ENCODE measurements at regions not wholly inside any gene's neighbourhood (a gene's known extent, or its start where the extent isn't known, plus 50 kb on each side); places are given as distances from the start of the nearest gene placed in this dataset.
"Not testable (repeated sequence)": the region's sequence is repeated elsewhere in the genome, so short reads cannot be mapped to it uniquely, and the experiment has no call there.

DNA sequence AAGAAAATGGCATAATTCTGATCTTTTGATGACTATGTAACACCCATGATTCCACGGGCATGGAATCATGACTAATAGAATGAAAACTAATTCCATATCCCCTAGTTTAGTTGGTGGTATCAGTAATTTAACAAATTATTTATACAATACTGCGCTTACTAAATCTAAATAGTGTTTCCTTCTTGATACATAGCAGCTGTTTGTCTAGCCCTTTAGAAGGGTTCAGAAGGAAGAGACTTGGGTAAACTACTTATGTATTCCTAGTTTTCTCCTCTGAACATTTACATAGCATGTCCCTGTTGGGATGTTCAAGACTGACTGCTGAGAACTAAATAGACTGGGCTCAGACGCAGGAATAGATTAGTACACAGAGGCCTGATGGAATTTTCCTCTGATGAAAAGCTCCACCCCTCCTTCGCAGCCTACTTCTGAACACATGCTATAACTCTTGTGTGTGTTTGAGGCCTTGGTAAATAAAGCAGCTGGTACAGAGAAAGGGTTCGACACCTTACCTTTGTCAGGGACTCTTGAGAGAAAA, 330.6 kb upstream of the LMCD1 start:
- no peaks in the 10 kb centered on the region for H3K36me3 ChIP-seq
- H3K9me3 ChIP-seq, result no peaks in the 10 kb centered on the region
- H3K4me3 ChIP-seq, result no peak overlapping the region
- no peak overlapping the region for H3K27ac ChIP-seq
- H3K27me3 ChIP-seq, result peaks cover 0 to 10% (median 0%) of the 10 kb centered on the region in 4 donors
- WGBS, 2 donors, result 51 to 63% methylated on average over 5 of the region's 5 CpGs
- intact Hi-C loops (cut with DNase I), result no loop called here
- no peak for TF ChIP-seq CTCF (IDR thresholded peaks at IDR 0.05)
- TF ChIP-seq POLR2A (IDR thresholded peaks at IDR 0.05), result no peak
- DNase-seq, result no peak
- peaks cover 0 to 11% (median 0%) of the 10 kb centered on the region in 3 donors for H3K4me1 ChIP-seq

- no peaks in the 10 kb centered on the region for H3K9me3 ChIP-seq
- TF ChIP-seq POLR2A (IDR thresholded peaks at IDR 0.05) (no peak), CTCF (IDR thresholded peaks at IDR 0.05) (no peak)
- no peak overlapping the region for H3K4me3 ChIP-seq
- H3K27me3 ChIP-seq, result peaks cover 0 to 10% (median 0%) of the 10 kb centered on the region in 4 donors
- DNase-seq, result no peak
- intact Hi-C loops (cut with DNase I), result no loop called here
- H3K4me1 ChIP-seq, result peaks cover 0 to 18% (median 0%) of the 10 kb centered on the region in 3 donors
- no peaks in the 10 kb centered on the region for H3K36me3 ChIP-seq
- 59 to 79% methylated on average over 2 of the region's 2 CpGs for WGBS, 2 donors
- H3K27ac ChIP-seq, result no peak overlapping the region
These were observed 327.7 kb upstream of the LMCD1 start for GRCh38 chr3:8173892-8174291.

DNA sequence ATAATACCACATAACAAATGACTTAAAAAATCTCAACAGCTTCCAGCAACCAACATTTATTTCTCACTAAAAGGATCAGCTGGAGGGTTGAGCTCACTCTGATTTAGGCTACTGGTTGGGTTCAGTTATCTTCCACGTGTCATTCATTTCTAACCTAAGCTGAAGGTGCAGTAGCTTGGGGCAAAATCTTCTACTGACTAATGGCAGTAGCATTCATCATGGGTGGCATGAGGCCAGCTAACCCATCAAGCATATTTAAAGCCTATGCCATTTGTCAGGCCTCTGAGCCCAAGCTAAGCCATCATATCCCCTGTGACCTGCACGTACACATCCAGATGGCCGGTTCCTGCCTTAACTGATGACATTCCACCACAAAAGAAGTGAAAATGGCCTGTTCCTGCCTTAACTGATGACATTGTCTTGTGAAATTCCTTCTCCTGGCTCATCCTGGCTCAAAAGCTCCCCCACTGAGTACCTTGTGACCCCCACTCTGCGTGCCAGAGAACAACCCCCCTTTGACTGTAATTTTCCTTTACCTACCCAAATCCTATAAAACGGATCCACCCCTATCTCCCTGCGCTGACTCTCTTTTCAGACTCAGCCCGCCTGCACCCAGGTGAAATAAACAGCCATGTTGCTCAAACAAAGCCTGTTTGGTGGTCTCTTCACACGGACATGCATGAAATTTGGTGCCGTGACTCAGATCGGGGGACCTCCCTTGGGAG, 324.7 kb upstream of the LMCD1 start:
- H3K9me3 ChIP-seq; H3K4me1 ChIP-seq; DNase-seq; intact Hi-C loops (cut with DNase I); H3K36me3 ChIP-seq; H3K4me3 ChIP-seq; H3K27ac ChIP-seq: not testable (repeated sequence)
- WGBS, 2 donors, result 63 to 85% methylated on average over 7 to 10 of the region's 10 CpGs
- peaks cover 0 to 10% (median 0%) of the 10 kb centered on the region in 4 donors for H3K27me3 ChIP-seq

DNA sequence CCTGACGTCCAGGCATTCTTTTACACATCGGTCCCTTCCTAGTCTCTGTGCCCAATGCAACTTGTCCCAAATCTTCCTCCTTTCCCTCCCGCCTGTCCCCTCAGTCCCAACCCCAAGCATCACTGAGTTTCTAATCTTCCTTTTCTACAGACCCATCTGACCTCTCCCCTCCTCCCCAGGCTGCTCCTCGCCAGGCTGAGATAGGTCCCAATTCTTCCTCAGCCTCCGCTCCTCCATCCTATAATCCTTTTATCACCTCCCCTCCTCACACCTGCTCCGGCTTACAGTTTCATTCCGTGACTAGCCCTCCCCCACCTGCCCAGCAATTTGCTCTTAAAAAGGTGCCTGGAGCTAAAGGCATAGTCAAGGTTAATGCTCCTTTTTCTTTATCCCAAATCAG, 323.1 kb upstream of the LMCD1 start:
- H3K9me3 ChIP-seq; intact Hi-C loops (cut with DNase I); H3K27me3 ChIP-seq: not testable (repeated sequence)

DNA sequence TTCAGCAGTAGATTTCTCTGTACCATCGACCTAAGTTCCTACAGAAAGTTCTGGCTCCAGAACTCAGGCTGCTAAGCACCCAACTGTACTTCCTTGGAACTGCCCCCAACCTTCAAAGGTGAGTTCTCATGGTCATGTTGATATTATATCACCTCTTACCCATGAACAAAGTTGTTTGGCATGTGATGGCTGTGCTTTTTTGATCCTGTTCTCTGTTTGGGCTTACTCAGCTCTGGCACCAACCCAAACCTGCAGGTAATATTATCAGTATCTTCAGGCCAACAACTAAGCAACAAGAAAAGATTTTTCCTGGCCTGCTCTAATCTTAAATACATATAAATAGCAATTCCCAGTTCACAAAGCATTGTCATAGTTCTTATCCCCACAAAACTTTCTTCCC, 318.7 kb upstream of the LMCD1 start:
- DNase-seq, result no peak
- Histone ChIP-seq H3K4me3 (no peak overlapping the region), H3K27ac (no peak overlapping the region), H3K4me1 (peaks cover 0 to 18% (median 0%) of the 10 kb centered on the region in 3 donors), H3K27me3 (no peaks in the 10 kb centered on the region), H3K36me3 (no peaks in the 10 kb centered on the region), H3K9me3 (no peaks in the 10 kb centered on the region)
- no peak for TF ChIP-seq POLR2A (IDR thresholded peaks at IDR 0.05)
- TF ChIP-seq CTCF (IDR thresholded peaks at IDR 0.05), result no peak
- intact Hi-C loops (cut with DNase I), result no loop called here
- WGBS, 2 donors, result 44 to 60% methylated on average over 1 of the region's 1 CpG

More for the DNA sequence above, 323.1 kb upstream of the LMCD1 start:
- H3K4me1 ChIP-seq, result peaks cover 0 to 12% (median 0%) of the 10 kb centered on the region in 3 donors
- DNase-seq, H3K4me3 ChIP-seq, H3K27ac ChIP-seq, H3K36me3 ChIP-seq: not testable (repeated sequence)
- WGBS, 2 donors, result 81 to 82% methylated on average over 7 of the region's 7 CpGs

GRCh38 chr3:8183627-8184026, 318.0 kb upstream of the LMCD1 start:
- no peaks in the 10 kb centered on the region for H3K9me3 ChIP-seq
- intact Hi-C loops (cut with DNase I), result no loop called here
- H3K27me3 ChIP-seq, result no peaks in the 10 kb centered on the region
- H3K4me3 ChIP-seq, result no peak overlapping the region
- TF ChIP-seq POLR2A (IDR thresholded peaks at IDR 0.05), result no peak
- TF ChIP-seq CTCF (IDR thresholded peaks at IDR 0.05), result no peak
- H3K27ac ChIP-seq, result no peak overlapping the region
- DNase-seq, result no peak
- no peaks in the 10 kb centered on the region for H3K36me3 ChIP-seq
- H3K4me1 ChIP-seq, result peaks cover 0 to 18% (median 0%) of the 10 kb centered on the region in 3 donors
- 57 to 58% methylated on average over 3 of the region's 3 CpGs for WGBS, 2 donors
